Sciatic nerve (tissue), 2 donors: ENCODE measurements at regions not wholly inside any gene's neighbourhood (a gene's known extent, or its start where the extent isn't known, plus 50 kb on each side); places are given as distances from the start of the nearest gene placed in this dataset.
"Not testable (repeated sequence)": the region's sequence is repeated elsewhere in the genome, so short reads cannot be mapped to it uniquely, and the experiment has no call there.

Source experiments
- ATAC-seq: fragments of 200-7000 bp; cut with Tn5 transposase; one replicate; pipeline ENCODE4 v1.9.1; 2020; ENCODE audit warnings: mild to moderate bottlenecking, moderate library complexity
- DNase-seq: peaks from one replicate; pipeline ENCODE4 v3.0.0-alpha.2; 2020; ENCODE audit warnings: low spot score
- intact Hi-C: fragments of 100-400 bp; cut with DNase I; formaldehyde crosslinking; loops from one replicate; pipeline ENCODE4 v1.14.2; 2022
- donor health status: DM: no; HTN: no; CAD: no.
- donor health status: DM: no; HTN: no; CAD: no.

DNA sequence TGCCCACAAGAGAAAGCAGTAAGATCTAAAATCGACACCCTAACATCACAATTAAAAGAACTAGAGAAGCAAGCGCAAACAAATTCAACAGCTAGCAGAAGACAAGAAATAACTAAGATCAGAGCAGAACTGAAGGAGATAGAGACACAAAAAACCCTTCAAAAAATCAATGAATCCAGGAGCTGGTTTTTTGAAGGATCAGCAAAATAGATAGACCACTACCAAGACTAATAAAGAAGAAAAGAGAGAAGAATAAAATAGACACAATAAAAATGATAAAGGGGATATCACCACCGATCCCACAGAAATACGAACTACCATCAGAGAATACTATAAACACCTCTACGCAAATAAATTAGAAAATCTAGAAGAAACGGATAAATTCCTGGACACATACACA lies 110.0 kb upstream of the PPP1R9A start:
- DNase-seq, ATAC-seq, intact Hi-C loops: not testable (repeated sequence)

DNA sequence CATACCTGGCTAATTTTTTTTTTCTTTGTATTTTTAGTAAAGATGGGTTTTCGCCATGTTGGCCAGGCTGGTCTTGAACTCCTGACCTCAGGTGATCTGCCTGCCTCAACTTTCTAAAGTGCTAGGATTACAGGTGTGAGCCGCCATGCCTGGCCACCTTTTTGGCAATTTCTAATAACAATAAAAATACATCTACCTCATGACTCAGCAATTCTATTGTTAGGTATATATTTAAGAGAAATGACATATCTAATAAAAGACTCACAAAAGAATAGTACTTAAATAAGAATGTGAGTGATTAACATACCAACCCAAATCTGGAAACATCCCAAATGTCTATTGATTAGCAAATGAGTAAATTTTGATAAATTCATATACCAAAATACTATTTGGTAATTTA lies 103.6 kb upstream of the PPP1R9A start:
- DNase-seq (no peak), ATAC-seq (no peak)

DNA sequence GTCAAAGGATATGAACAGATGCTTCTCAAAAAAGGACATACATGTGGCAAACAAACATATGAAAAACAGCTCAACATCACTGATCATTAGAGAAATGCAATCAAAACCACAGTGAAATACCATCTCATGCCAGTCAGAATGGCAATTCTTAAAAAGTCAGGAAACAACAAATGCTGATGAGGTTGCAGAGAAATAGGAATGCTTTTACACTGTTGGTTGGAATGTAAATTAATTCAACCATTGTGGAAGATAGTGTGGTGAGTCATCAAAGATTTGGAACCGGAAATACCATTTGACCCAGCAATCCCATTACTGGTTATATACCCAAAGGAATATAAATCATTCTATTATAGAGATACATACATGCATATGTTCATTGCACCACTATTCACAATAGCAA lies 98.7 kb upstream of the PPP1R9A start:
- ATAC-seq, intact Hi-C loops, DNase-seq: not testable (repeated sequence)

More for the DNA sequence above, 103.6 kb upstream of the PPP1R9A start:
- intact Hi-C loops: no loop called here

DNA sequence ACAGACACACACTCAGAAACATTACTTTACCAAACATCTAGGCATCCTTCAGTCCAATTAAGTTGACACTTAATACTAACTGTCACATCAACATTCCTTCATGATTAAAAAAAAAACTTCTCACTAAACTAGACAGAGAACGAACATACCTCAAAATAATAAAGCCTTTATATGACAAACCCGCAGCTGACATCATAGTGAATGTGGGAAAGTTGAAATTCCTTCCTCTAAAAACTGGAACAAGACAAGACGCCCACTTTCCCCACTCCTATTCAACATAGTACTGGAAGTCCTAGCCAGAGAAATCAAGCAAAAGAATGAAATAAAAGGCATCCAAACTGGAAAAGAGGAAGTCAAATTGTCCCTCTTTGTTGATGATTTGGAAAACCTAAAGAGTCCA lies 96.9 kb upstream of the PPP1R9A start:
- intact Hi-C loops: no loop called here
- ATAC-seq (no peak), DNase-seq (no peak)

DNA sequence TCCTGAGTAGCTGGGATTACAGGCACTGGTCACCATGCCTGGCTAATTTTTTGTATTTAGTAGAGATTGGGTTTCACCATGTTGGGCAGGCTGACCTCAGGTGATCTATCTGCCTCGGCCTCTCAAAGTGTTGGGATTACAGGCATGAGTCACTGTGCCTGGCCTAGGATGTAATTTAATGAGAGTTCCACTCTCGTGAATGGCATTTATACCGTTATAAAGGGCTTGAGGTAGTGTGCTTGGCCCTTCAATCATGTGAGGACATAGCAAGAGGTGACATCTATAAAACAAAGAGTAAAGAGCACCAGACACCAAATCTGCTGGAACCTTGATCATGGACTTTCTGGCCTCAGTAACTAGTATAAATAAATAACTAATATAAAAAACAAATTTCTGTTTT lies 93.5 kb upstream of the PPP1R9A start:
- no peak for ATAC-seq
- intact Hi-C loops: no loop called here
- DNase-seq: no peak

DNA sequence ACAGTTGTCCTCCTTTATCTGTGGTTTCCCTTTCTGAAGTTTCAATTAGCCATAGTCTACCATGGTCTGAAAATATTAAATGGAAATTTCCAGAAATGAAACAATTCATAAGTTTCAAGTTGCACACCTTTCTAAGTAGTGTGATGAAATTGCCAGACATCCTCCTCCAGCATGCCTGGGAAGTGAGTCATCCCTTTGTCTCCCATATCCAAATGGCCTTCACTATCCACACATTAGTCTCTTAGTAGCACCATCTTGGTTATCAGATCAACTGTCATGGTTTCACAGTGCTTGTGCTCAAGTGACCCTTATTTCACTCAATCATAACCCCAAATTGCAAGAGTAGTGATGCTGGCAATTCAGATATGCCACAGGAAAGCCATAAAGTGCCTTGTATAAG lies 83.4 kb upstream of the PPP1R9A start:
- DNase-seq (no peak), ATAC-seq (no peak)
- intact Hi-C loops: no loop called here

DNA sequence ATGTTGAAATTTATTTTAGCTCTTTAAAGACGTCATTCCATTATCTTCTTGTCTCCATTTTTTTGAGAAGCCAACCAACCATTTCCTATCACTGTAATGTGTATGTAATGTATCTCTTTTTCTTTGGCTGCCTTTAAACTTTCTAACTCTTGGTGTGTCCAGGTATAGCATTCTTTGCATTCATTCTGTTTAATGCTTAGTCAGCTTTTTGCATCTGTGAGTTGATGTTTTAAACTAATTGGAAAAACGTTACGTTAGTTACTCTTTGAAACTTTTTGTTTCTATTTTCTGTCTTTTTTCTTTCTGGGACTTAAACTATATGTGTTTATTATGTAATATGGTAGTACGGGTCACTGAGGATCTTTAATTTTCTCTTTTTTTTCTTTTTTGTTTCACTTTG lies 77.4 kb upstream of the PPP1R9A start:
- no peak for DNase-seq
- ATAC-seq: no peak
- intact Hi-C loops: no loop called here

DNA sequence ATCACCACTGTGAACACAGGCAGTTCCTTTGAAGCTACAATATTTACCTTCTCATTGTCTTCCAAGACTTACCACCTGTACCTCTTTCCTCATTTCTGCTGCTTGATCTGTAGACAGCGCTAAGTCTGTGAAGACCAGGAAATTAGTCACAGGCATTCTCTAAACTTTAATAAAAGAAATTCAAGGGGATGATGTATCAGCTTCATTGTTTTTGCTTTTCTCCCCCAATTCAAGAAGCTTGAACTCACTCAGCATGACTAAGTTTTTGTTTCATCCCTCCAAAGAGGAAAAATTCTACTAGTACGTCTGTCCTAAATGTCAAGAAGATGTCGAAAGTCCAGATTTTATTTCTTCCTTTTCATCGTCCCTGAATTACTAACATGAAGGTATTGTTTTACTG lies 75.3 kb upstream of the PPP1R9A start:
- intact Hi-C loops: no loop called here

DNA sequence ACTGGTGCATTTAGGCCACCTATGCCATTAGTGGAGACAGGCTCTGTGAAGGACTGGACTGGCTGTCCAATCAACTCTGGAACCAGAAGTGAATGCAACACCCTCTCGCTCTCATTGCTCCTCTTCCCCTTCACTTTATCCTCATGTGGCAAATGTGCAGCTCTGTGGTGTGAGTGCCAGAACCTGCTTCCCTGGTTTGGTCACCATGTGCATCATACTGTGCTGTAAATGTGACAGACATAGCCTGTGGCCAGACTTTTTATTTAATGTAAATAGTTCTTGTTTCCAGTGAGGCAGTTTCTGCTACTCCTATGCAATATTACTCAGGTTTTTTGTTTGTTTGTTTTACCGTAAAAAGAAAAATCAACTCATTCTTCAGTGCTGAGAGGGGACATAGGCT lies 73.0 kb upstream of the PPP1R9A start:
- ATAC-seq (no peak), DNase-seq (no peak)
- intact Hi-C loops: no loop called here

More for the DNA sequence above, 75.3 kb upstream of the PPP1R9A start:
- DNase-seq: no peak
- ATAC-seq: no peak

DNA sequence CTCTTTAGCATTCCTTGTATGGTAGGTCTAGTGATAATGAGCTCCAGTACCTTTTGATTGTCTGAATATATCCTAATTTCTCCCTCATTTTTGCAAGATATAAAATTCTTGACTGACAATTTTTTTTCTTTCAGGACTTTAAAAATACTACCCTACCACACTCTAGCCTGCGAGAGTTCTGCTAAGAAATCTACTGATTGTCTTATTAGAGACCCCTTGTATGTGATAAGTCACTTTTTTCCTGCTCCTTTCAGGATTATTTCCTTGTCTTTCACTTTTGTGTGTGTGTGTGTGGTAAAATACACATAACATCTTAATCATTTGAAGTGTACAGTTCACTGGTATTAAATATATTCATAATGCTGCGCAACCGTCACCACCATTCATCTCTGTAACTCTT lies 68.7 kb upstream of the PPP1R9A start:
- intact Hi-C loops: no loop called here

DNA sequence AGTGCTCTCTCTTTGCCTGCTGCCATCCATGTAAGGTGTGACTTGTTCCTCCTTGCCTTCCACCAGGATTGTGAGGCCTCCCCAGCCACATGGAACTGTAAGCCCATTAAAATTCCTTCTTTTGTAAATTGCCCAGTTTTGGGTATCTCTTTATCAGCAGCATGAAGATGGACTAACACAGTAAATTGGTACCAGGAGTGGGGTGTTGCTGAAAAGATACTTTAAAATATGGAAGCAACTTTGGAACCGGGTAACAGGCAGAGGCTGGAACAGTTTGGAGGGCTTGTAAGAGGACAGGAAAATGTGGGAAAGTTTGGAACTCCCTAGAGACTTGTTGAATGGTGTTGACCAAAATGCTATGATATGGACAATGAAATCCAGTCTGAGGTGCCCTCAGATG lies 63.8 kb upstream of the PPP1R9A start:
- DNase-seq (no peak), ATAC-seq (no peak)
- intact Hi-C loops: loop anchor here (5.0 kb wide), 1 partner anchor 1366 kb away; no protein-coding TSS in a partner anchor

More for the DNA sequence above, 68.7 kb upstream of the PPP1R9A start:
- DNase-seq (no peak), ATAC-seq (no peak)

DNA sequence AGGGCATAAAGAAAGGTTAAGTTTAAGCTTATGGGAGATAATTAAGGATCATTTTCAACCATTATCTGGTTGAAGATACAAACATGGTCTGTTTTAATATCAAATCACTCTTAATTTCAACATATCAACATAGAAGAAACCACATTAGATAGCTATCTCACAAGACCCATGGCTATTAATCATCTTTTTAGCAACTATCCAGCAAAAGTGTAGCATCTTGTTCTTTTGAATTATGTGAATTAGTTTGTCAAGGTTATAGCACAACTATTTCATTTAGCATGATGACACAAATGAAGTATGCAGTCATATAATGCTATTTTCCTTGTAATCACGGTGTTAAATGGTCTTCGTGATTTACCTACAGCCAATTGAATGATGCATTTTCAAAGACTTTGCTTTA lies 58.9 kb upstream of the PPP1R9A start:
- DNase-seq (no peak), ATAC-seq (no peak)
- intact Hi-C loops: no loop called here

DNA sequence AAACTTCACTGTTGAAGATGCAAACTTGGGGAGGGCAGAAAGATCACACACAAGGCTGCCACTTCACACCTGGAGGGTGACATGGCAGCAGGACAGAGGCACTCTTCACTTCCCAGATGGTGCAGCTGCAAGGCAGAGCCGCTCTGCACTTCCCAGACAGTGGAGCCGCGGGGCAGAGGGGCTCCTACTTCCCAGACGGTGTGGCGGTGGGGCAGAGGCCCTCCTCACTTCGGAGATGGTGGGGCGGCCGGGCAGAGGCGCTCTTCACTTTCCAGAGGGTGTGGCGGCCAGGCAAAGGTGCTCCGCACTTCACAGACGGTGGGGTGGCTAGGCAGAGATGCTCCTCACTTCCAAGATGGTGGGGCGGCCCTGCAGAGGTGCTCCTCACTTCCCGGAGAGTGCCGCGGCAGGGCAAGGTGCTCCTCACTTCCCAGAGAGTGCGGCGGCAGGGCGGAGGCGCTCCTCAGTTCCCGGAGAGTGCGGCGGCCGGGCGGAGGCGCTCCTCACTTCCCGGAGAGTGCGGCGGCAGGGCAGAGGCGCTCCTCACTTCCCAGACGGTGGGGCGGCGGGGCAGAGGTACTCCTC lies 58.3 kb upstream of the PPP1R9A start:
- ATAC-seq: no peak
- DNase-seq: no peak
- intact Hi-C loops: no loop called here

DNA sequence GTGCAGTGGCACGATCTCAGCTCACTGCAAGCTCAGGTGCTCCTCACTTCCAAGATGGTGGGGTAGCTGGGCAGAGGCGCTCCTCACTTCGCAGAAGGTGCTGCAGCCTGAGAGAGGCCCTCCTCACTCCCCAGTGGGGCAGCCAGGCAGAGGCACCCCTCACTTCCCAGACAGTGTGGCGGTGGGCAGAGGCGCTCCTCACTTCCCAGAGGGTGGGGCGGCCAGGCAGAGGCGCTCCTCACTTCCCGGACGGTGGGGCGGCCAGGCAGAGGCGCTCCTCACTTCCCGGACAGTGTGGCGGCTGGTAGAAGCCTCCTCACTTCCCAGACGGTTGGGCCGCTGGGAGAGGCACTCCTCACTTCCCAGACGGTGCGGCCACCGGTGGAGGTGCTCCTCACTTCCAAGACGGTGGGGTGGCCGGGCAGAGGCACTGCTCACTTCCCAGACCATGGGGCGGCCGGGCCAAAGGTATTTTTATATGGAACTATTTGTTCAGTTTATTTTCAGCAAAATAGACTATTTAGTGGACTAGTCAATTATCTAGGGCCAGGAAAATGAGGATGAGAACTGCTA lies 57.7 kb upstream of the PPP1R9A start:
- DNase-seq (no peak), ATAC-seq (no peak)
- intact Hi-C loops: no loop called here

DNA sequence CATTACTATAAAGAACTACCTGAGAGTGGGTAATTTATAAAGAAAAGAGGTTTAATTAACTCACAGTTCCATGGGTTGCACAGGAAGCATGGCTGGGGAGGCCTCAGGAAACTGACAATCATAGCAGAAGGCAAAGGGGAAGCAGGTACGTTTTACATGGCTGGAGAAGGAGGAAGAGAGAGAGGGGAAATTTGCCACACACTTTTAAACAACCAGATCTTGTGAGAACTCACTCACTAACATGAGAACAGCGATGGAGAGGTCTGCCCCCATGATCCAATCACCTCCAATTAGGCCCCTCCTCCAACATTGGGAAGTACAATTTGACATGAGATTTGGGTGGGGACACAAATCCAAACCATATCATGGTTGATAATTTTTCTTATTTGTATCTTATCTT lies 51.8 kb upstream of the PPP1R9A start:
- ATAC-seq (no peak), DNase-seq (no peak)
- intact Hi-C loops: no loop called here

DNA sequence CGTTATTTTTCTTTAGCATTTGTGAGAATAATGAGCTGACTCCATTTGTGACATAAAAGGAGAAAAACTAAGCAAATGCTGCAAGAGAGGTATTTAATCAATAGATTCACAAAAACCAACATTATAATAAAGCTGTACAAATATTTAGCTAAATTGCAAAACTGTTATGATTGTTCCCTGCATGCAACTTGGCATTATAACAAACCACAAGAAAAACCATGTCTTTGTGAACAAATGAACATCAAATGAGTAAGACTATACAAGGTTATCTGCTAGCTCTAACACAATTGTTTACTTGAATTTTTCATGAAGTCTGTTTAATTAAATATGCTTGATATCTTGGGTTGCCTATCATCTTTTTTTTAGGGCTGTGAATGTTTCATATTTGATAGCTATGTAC lies 50.8 kb upstream of the PPP1R9A start:
- intact Hi-C loops: no loop called here

More for the DNA sequence above, 50.8 kb upstream of the PPP1R9A start:
- ATAC-seq: no peak
- no peak for DNase-seq
